VCaP (cell line): ENCODE measurements at regions not wholly inside any gene's neighbourhood (a gene's known extent, or its start where the extent isn't known, plus 50 kb on each side); places are given as distances from the start of the nearest gene placed in this dataset.
A peak's percentile ranks its signal among the peaks of the same experiment; 100 is the strongest.

Source experiments
- H3K27ac ChIP-seq: fragments of 450-650 bp; 2 replicates; pipeline ENCODE4 v1.5.1; 2017
- TF ChIP-seq, protein P1 (sequence below): fragments of 450-650 bp; conservative IDR thresholded peaks from 2 replicates; pipeline ENCODE4 v1.5.1; 2017; ENCODE audit warnings: mild to moderate bottlenecking, moderate library complexity

DNA sequence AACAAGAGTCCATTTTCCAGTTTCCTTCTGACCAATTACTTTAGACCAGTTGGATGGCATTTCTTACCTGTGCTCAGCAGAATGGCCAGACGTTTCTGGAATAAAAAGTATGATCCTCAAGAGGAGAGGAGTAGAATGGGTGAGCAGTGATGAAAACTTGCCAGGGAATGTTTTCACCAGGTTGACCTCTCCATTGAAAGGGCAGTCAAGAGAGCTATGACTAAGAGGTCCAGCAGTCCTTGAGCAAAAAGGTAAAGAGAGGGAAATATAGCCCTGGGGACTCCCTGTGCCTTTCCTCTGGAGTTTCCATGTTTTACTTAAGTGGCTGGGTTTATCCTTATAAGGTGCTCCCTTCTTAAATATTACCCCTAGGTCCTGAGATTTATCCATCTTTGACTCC lies 210.9 kb downstream of the TBX18 start:
- no peak overlapping the region for H3K27ac ChIP-seq
- TF ChIP-seq, protein P1, sequence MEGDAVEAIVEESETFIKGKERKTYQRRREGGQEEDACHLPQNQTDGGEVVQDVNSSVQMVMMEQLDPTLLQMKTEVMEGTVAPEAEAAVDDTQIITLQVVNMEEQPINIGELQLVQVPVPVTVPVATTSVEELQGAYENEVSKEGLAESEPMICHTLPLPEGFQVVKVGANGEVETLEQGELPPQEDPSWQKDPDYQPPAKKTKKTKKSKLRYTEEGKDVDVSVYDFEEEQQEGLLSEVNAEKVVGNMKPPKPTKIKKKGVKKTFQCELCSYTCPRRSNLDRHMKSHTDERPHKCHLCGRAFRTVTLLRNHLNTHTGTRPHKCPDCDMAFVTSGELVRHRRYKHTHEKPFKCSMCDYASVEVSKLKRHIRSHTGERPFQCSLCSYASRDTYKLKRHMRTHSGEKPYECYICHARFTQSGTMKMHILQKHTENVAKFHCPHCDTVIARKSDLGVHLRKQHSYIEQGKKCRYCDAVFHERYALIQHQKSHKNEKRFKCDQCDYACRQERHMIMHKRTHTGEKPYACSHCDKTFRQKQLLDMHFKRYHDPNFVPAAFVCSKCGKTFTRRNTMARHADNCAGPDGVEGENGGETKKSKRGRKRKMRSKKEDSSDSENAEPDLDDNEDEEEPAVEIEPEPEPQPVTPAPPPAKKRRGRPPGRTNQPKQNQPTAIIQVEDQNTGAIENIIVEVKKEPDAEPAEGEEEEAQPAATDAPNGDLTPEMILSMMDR: no peak

DNA sequence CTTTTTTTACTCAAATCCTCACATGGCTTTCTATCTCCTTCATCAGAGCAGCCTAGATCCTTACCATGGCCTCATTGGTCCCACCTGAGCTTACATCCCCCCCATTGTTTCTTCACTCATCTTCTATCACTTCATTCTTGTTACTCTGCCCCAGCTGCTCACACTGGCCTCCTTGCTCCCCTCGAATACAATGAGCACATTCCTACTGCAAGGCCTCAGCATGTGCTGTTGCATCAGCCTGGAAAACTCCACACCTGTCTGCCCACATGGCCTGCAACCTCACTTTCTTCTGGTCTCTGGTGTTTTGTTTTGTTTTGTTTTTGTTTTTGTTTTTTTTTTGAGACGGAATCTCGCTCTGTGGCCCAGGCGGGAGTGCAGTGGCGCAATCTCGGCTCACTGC lies 212.6 kb downstream of the TBX18 start:
- no peak overlapping the region for H3K27ac ChIP-seq
- TF ChIP-seq, protein P1: no peak

DNA sequence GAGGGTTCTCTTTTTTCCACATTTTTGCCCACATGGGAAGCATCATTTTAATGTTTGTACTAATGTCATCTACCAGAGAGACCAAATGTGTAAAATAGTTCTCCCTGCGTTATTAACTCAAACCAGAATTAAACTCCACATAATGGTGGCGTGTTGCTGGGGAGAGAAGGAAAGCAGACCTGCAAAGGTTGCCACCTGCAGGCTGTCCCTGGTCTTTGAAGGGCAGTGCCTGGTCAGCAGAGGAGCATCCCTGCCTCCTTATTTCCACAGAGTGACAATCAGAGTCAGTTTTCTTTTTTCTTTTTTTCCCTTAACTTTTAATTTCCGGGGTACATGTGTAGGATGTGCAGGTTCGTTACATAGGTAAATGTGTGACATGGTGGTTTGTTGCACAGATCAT lies 214.5 kb downstream of the TBX18 start:
- no peak overlapping the region for H3K27ac ChIP-seq
- TF ChIP-seq, protein P1: peak; percentile 78

DNA sequence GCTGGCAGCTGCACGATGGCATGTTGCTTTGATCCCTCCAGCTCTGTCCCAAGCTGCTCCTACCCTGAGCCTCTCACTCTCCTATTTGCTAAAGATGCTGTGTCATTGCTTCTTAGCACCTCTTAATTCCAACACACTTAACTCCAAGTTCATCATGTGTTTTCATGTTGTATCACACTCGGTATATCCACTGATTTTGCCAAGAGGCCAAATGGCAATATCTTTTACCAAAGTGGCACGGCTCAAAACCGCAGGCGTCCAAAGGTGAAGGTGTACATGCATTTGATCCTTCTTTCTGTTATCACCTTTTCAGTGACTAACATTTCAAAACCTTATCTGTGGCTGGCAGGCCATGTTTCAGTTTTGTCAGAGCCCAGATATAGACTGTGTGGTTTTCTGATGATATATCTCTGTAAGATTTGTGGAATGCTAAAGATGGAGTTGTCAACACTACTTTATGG lies 217.0 kb downstream of the TBX18 start:
- H3K27ac ChIP-seq: no peak overlapping the region
- TF ChIP-seq, protein P1: no peak

DNA sequence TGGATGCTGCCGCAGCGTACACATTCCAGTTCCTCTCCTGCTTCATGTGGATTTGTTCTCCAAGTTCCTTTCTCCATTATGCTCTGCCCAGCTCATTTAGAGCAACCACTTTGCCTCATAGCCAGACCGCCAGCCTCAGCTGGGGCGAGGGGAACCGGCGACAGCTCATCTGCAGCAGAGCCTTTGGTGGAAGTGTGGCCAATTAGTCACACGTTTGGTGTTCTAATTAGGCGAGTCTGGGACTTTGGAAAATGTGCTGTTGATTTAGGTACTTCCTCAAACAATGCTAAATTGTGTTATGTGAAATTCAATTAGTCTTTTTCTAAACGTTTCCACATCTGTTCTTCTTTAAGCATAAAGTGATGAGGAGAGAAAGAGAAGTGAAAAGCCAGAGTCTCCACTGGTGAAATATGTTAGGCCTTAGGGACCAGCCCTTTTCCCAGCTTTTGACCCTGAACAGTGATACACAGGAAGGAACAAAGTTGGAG lies 217.9 kb downstream of the TBX18 start:
- TF ChIP-seq, protein P1: no peak
- H3K27ac ChIP-seq: no peak overlapping the region

DNA sequence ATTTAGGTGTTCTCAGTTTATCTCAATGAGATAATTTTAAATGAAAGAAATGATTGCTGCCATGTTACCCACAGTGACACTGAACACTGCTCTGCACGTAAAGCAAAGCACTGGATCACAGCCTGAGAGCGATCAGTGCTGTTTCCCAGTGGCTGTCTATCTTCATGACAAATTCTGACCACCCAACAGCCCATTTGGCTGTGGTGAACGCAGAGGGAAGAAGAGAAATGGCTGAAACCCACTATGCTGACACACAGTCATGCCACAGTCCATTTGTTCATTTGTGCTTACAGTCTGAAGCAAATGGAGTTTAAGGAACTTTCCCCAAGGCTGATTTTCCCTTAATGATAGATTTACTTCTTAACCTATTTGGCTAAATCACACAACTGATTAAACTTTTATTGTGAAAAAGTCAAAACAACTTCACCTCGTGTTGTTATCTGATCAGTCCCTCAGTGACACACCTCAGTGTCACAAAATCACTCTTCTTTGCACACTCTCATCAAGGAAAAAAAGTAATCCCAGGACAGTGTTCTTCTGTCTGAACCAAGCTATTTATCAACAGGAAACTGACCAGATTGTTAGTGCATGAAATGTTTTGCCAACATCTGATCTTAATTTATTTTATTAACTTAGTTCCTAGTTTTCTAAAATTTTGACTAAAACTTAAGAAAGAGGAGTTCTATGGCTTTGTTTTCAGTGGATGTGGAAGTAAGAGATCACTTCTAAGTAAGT lies 225.1 kb downstream of the TBX18 start:
- TF ChIP-seq, protein P1: no peak
- no peak overlapping the region for H3K27ac ChIP-seq

DNA sequence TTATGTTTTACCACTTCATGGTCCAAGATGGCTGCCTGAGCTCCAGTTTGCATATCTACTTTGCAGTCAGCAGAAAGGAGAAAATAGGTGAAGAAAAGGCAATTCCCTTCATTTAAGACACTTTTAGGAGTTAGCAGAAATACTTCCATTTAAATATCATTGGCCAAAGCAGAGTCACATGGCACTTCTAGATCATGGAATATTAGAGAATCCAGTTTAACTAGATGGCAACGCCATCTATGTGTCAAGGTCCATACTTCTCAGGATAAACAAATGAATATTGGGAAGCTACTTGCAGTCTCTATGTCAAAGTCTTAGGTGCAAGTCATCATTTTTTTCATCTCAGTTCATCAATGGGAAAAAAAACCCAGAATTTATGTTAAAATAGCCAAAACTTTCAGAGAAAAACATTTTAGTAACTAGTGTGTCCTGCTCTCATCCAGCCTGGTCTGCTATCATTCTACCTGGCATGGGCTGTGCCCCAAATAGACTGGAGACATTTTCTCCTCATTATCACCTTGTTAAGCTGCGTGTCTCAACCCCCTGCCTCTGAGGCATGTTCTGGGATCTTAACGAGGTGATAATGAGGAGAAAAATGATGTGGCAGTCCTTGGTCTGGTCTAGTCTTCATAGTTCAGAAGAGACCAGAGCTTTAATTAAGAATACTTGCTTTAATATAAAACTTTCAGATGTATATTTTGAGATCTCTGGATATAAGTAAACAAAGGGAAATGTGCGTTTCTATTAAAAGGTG lies 227.3 kb downstream of the TBX18 start:
- TF ChIP-seq, protein P1: peak; percentile 18; the same call in 1 of the 2 replicates
- H3K27ac ChIP-seq: no peak overlapping the region
